NCI-H2081 treated with DMSO at 0.1 percent for 48 hours (cell line): ENCODE measurements at regions not wholly inside any gene's neighbourhood (a gene's known extent, or its start where the extent isn't known, plus 50 kb on each side); places are given as distances from the start of the nearest gene placed in this dataset.

ENCODE experiments used
- DNase-seq: peaks from one replicate; lab custom pipeline; 2025; lab: John Stamatoyannopoulos, UW

- DNase-seq: no peak
These were observed 71.5 kb upstream of the DTNBP1 start for GRCh38 chr6:15734118-15734897.

GRCh38 chr6:15730922-15731321 is 68.1 kb upstream of the DTNBP1 start:
- no peak for DNase-seq

GRCh38 chr6:15730442-15730841 is 67.6 kb upstream of the DTNBP1 start:
- DNase-seq: no peak

GRCh38 chr6:15722731-15723130 is 59.9 kb upstream of the DTNBP1 start:
- DNase-seq: no peak

GRCh38 chr6:15716889-15717288 is 54.1 kb upstream of the DTNBP1 start:
- no peak for DNase-seq

GRCh38 chr6:15715851-15716250 is 53.0 kb upstream of the DTNBP1 start:
- no peak for DNase-seq

GRCh38 chr6:15715060-15715459 is 52.2 kb upstream of the DTNBP1 start:
- no peak for DNase-seq

- no peak for DNase-seq
These were observed 51.8 kb upstream of the DTNBP1 start for GRCh38 chr6:15714658-15715057.

GRCh38 chr6:15713325-15713724 is 50.5 kb upstream of the DTNBP1 start:
- DNase-seq: no peak

GRCh38 chr6:15712797-15713196 is 50.0 kb upstream of the DTNBP1 start:
- no peak for DNase-seq
